ENCODE measurements at regions not wholly inside any gene's neighbourhood (a gene's known extent, or its start where the extent isn't known, plus 50 kb on each side); places are given as distances from the start of the nearest gene placed in this dataset.

- TF ChIP-seq POLR2A (IDR thresholded peaks at IDR 0.05; ENCODE audit: low read depth, low read length) (no peak), TAF1 (IDR thresholded peaks at IDR 0.05; ENCODE audit: borderline replicate concordance, low read depth, low read length) (no peak), POLR2AphosphoS5 (IDR thresholded peaks at IDR 0.05; ENCODE audit: low read depth, low read length) (no peak)
Measured at GRCh38 chr4:62914758-62915157, 1494.5 kb downstream of the TECRL start.
